Lower leg skin (tissue), 3 donors: ENCODE measurements at regions not wholly inside any gene's neighbourhood (a gene's known extent, or its start where the extent isn't known, plus 50 kb on each side); places are given as distances from the start of the nearest gene placed in this dataset.

Experiments used
- POLR2A ChIP-seq, 2 donors: fragments of 450-650 bp; IDR thresholded peaks; one replicate each; pipeline ENCODE4 v1.6.1; 2016 to 2017; ENCODE audit warnings: antibody characterized with exemption in 2 of 2, mild to moderate bottlenecking in 1 of 2, moderate library complexity in 1 of 2
- TF ChIP-seq, protein P1 (sequence below), 3 donors: fragments of 450-650 bp; IDR thresholded peaks; one replicate each; pipeline ENCODE4 v1.5.1; 2016; ENCODE audit warnings: antibody characterized with exemption in 3 of 3, mild to moderate bottlenecking in 3 of 3, moderate library complexity in 2 of 3

- TF ChIP-seq, protein P1, sequence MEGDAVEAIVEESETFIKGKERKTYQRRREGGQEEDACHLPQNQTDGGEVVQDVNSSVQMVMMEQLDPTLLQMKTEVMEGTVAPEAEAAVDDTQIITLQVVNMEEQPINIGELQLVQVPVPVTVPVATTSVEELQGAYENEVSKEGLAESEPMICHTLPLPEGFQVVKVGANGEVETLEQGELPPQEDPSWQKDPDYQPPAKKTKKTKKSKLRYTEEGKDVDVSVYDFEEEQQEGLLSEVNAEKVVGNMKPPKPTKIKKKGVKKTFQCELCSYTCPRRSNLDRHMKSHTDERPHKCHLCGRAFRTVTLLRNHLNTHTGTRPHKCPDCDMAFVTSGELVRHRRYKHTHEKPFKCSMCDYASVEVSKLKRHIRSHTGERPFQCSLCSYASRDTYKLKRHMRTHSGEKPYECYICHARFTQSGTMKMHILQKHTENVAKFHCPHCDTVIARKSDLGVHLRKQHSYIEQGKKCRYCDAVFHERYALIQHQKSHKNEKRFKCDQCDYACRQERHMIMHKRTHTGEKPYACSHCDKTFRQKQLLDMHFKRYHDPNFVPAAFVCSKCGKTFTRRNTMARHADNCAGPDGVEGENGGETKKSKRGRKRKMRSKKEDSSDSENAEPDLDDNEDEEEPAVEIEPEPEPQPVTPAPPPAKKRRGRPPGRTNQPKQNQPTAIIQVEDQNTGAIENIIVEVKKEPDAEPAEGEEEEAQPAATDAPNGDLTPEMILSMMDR (IDR thresholded peaks at IDR 0.05), result no peak
- TF ChIP-seq POLR2A (IDR thresholded peaks at IDR 0.05), result no peak
Measured at GRCh38 chr9:96068511-96068910, 193.0 kb downstream of the ERCC6L2 start.
